Smooth muscle cell (in vitro differentiated cells): ENCODE measurements at regions not wholly inside any gene's neighbourhood (a gene's known extent, or its start where the extent isn't known, plus 50 kb on each side); places are given as distances from the start of the nearest gene placed in this dataset.

ENCODE experiments used
- DNase-seq: peaks from one replicate; lab custom pipeline; 2025; ENCODE audit not compliant: unreplicated experiment; lab: John Stamatoyannopoulos, UW
- H2AFZ ChIP-seq: fragments of 200-600 bp; sonication (generic); 2 replicates; pipeline ENCODE4 v1.6.0; 2016; ENCODE audit warnings: antibody characterized with exemption, low read depth, mild to moderate bottlenecking
- H3F3A ChIP-seq: fragments of 200-600 bp; sonication (generic); 2 replicates; pipeline ENCODE4 v1.6.0; 2017; ENCODE audit warnings: antibody characterized with exemption, low read depth
- H3K27ac ChIP-seq: fragments of 200-600 bp; sonication (generic); 2 replicates; pipeline ENCODE4 v1.5.1; 2016; ENCODE audit warnings: low read depth, mild to moderate bottlenecking
- H3K27me3 ChIP-seq: fragments of 200-600 bp; sonication (generic); 2 replicates; pipeline ENCODE4 v1.6.1; 2016; ENCODE audit warnings: low read depth, mild to moderate bottlenecking
- H3K36me3 ChIP-seq: fragments of 200-600 bp; sonication (generic); 2 replicates; pipeline ENCODE4 v1.5.1; 2016; ENCODE audit warnings: low read depth
- H3K4me1 ChIP-seq: fragments of 200-600 bp; sonication (generic); 2 replicates; pipeline ENCODE4 v1.5.1; 2016; ENCODE audit warnings: low read depth
- H3K4me2 ChIP-seq: fragments of 200-600 bp; sonication (generic); 2 replicates; pipeline ENCODE4 v1.6.0; 2016; ENCODE audit warnings: mild to moderate bottlenecking
- H3K4me3 ChIP-seq: fragments of 200-600 bp; sonication (generic); 2 replicates; pipeline ENCODE4 v1.5.1; 2016; ENCODE audit warnings: mild to moderate bottlenecking
- H3K79me2 ChIP-seq: fragments of 200-600 bp; sonication (generic); 2 replicates; pipeline ENCODE4 v1.6.0; 2016; ENCODE audit warnings: low read depth, mild to moderate bottlenecking
- H3K9ac ChIP-seq: fragments of 200-600 bp; sonication (generic); 2 replicates; pipeline ENCODE4 v1.6.0; 2016; ENCODE audit warnings: low read depth
- H3K9me3 ChIP-seq: fragments of 200-600 bp; sonication (generic); replicated peaks from 2 replicates; pipeline ENCODE4 v1.5.1; 2016; ENCODE audit warnings: low read depth
- H4K20me1 ChIP-seq: fragments of 200-600 bp; sonication (generic); 2 replicates; pipeline ENCODE4 v1.6.0; 2016; ENCODE audit warnings: low read depth
- WGBS: methylation state at CpG from one replicate; pipeline ENCODE4 v1.1.7; 2016; ENCODE audit warnings: low lambda C conversion rate; 5-methylcytosine and 5-hydroxymethylcytosine counted together
- TF ChIP-seq, protein P1 (sequence below): fragments of 200-600 bp; sonication (generic); IDR thresholded peaks from 2 replicates; pipeline ENCODE4 v1.5.1; 2017; ENCODE audit warnings: borderline replicate concordance, mild to moderate bottlenecking, antibody characterized with exemption; ENCODE audit not compliant: insufficient read depth, poor library complexity, severe bottlenecking

DNA sequence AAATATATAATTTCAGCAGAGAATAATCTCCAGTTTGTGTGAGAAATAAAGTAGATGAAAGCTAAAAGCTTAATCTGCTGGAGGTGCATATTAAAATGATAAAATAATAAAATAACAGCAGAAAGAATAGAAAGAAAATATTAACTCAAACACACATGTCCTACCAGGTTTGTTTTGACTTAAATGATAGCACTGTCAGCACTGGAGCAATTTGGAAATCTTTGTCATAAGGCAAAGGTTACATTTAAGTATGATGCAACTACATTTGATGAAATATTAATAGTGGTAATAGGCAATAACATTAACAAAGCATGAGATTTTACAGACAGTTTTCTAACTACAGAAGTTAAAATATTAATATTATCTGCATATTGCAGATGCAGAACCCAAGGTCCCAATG, 2380.1 kb downstream of the PCDH9 start:
- H2AFZ ChIP-seq = no peak overlapping the region
- no peak overlapping the region for H3K4me2 ChIP-seq
- H3K27me3 ChIP-seq = no peaks in the 10 kb centered on the region
- no peak for DNase-seq
- H3K4me3 ChIP-seq = no peak overlapping the region
- H4K20me1 ChIP-seq = no peaks in the 10 kb centered on the region
- no peaks in the 10 kb centered on the region for H3F3A ChIP-seq
- TF ChIP-seq, protein P1, sequence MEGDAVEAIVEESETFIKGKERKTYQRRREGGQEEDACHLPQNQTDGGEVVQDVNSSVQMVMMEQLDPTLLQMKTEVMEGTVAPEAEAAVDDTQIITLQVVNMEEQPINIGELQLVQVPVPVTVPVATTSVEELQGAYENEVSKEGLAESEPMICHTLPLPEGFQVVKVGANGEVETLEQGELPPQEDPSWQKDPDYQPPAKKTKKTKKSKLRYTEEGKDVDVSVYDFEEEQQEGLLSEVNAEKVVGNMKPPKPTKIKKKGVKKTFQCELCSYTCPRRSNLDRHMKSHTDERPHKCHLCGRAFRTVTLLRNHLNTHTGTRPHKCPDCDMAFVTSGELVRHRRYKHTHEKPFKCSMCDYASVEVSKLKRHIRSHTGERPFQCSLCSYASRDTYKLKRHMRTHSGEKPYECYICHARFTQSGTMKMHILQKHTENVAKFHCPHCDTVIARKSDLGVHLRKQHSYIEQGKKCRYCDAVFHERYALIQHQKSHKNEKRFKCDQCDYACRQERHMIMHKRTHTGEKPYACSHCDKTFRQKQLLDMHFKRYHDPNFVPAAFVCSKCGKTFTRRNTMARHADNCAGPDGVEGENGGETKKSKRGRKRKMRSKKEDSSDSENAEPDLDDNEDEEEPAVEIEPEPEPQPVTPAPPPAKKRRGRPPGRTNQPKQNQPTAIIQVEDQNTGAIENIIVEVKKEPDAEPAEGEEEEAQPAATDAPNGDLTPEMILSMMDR = no peak
- H3K79me2 ChIP-seq = no peaks in the 10 kb centered on the region
- no peaks in the 10 kb centered on the region for H3K4me1 ChIP-seq
- H3K9me3 ChIP-seq = no peaks in the 10 kb centered on the region
- H3K36me3 ChIP-seq = no peaks in the 10 kb centered on the region
- H3K27ac ChIP-seq = no peak overlapping the region
- no peak overlapping the region for H3K9ac ChIP-seq

DNA sequence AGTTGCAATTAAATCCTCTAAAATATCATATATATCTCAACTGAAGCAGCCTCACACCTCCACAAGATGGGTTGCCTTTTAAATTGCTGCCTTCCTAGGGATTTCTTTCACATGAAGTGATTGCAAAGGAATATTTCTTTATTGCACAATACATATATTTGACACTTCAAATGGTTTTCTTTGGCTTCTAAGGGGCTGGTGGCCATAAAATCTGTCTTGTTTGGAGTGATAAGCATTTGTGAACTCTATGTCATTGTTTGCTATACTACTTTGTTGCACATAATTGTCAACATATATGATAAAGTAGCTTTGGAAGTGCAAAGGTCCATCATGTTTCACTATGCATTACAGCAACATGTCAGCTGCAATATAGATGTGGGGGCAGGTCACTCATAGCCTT, 2380.9 kb downstream of the PCDH9 start:
- no peak overlapping the region for H2AFZ ChIP-seq
- H3K36me3 ChIP-seq = no peaks in the 10 kb centered on the region
- no peaks in the 10 kb centered on the region for H4K20me1 ChIP-seq
- no peaks in the 10 kb centered on the region for H3F3A ChIP-seq
- TF ChIP-seq, protein P1 = no peak
- H3K9me3 ChIP-seq = no peaks in the 10 kb centered on the region
- no peaks in the 10 kb centered on the region for H3K27me3 ChIP-seq
- H3K4me1 ChIP-seq = no peaks in the 10 kb centered on the region
- no peak overlapping the region for H3K9ac ChIP-seq
- no peak overlapping the region for H3K4me2 ChIP-seq
- no peak overlapping the region for H3K4me3 ChIP-seq
- H3K27ac ChIP-seq = no peak overlapping the region
- no peak for DNase-seq
- no peaks in the 10 kb centered on the region for H3K79me2 ChIP-seq

DNA sequence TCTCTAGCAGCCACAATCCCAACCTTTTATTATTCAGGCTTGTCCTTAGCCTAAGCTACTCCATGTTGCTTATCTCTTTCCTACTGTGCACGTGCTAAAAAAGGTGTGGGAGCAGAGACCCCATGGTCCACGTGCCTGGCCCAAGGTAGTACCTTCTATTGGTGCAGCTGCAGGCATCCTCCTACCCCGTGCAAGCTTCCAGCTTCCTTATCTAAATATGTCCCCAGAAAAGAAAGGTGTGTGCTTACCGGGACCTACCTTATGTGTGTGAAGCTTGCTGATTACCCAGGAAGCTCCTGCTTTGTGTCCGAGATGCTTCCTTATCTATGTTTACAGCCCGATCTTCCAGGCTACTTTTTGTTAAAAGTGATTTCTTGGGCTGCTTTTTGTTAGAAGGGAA, 2382.4 kb downstream of the PCDH9 start:
- TF ChIP-seq, protein P1 = no peak
- 71% methylated on average over 6 of the region's 6 CpGs for WGBS
- no peak overlapping the region for H3K4me3 ChIP-seq
- H3F3A ChIP-seq = no peaks in the 10 kb centered on the region
- H3K27ac ChIP-seq = no peak overlapping the region
- no peaks in the 10 kb centered on the region for H3K27me3 ChIP-seq
- no peaks in the 10 kb centered on the region for H4K20me1 ChIP-seq
- H3K36me3 ChIP-seq = no peaks in the 10 kb centered on the region
- H3K9me3 ChIP-seq = no peaks in the 10 kb centered on the region
- H2AFZ ChIP-seq = no peak overlapping the region
- no peak for DNase-seq
- H3K4me1 ChIP-seq = no peaks in the 10 kb centered on the region
- no peaks in the 10 kb centered on the region for H3K79me2 ChIP-seq
- H3K4me2 ChIP-seq = no peak overlapping the region
- no peak overlapping the region for H3K9ac ChIP-seq

DNA sequence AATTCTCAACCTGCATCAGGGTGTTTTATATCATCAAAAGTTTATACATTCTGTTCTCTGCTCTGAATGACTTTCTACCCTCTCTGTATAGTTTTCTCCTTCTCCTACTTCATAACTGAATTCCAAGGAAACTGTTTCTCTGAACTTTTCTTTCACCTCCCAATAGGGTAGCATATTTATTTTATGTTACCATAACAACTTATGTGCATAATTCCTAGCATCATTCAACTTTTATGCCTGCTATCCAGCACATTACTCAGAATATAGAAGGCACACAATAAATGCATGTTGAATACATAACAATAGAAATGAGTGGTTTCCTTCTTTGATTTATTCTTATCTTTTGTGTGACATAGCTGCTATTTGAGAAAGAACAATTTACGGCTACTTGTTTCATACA, 2385.0 kb downstream of the PCDH9 start:
- Histone ChIP-seq H3F3A (no peaks in the 10 kb centered on the region), H3K27ac (no peak overlapping the region), H3K4me1 (no peaks in the 10 kb centered on the region), H3K9ac (no peak overlapping the region), H3K79me2 (no peaks in the 10 kb centered on the region), H3K4me3 (no peak overlapping the region), H4K20me1 (no peaks in the 10 kb centered on the region), H3K4me2 (no peak overlapping the region), H3K36me3 (no peaks in the 10 kb centered on the region), H3K9me3 (no peaks in the 10 kb centered on the region), H2AFZ (no peak overlapping the region), H3K27me3 (no peaks in the 10 kb centered on the region)
- TF ChIP-seq, protein P1 = no peak
- 57% methylated on average over 1 of the region's 1 CpG for WGBS
- no peak for DNase-seq
